IMR-90 (cell line): ENCODE measurements at regions not wholly inside any gene's neighbourhood (a gene's known extent, or its start where the extent isn't known, plus 50 kb on each side); places are given as distances from the start of the nearest gene placed in this dataset.
A peak's percentile ranks its signal among the peaks of the same experiment; 100 is the strongest.

Experiments
- ATAC-seq: fragments of 200-7000 bp; cut with Tn5 transposase; 2 replicates; pipeline ENCODE4 v1.9.1; 2020; ENCODE audit warnings: low read depth, mild to moderate bottlenecking, moderate library complexity
- BruUV-seq: library from RNA; stranded (reverse); fragments of 400-500 nt; replicated peaks from 2 replicates; lab custom pipeline; 2021; lab: Mats Ljungman, UMichigan
- CTCF ChIA-PET: fragments of 300-600 bp; formaldehyde crosslinking; extraction: SDS; loops from one replicate; lab custom pipeline; 2021; ENCODE audit warnings: antibody characterized with exemption; lab: Yijun Ruan, JAX
- POLR2A ChIA-PET: fragments of 300-600 bp; sonication (Branson Sonifier 250); formaldehyde crosslinking; loops from one replicate; lab custom pipeline; 2022; ENCODE audit warnings: antibody characterized with exemption; ENCODE audit not compliant: unreplicated experiment; lab: Charles Lee
- DNase-seq: peaks from one replicate; pipeline ENCODE4 v3.0.0; 2013
- H2AFZ ChIP-seq: replicated peaks from 2 replicates; pipeline ENCODE3; 2013; ENCODE audit warnings: low read length, mild to moderate bottlenecking; ENCODE audit not compliant: poor library complexity
- H2AK5ac ChIP-seq: 2 replicates; pipeline ENCODE4 v1.6.1; 2013; ENCODE audit warnings: low read depth, low read length, inconsistent platforms
- H2AK9ac ChIP-seq: replicated peaks from 2 replicates; pipeline ENCODE3; 2013; ENCODE audit warnings: mild to moderate bottlenecking, low read depth, low read length, moderate library complexity; ENCODE audit not compliant: poor library complexity
- H2BK120ac ChIP-seq: 2 replicates; pipeline ENCODE4 v1.6.1; 2013; ENCODE audit warnings: low read depth, low read length, inconsistent platforms
- H2BK15ac ChIP-seq: 3 replicates; pipeline ENCODE4 v1.6.1; 2013; ENCODE audit warnings: low read depth, low read length, inconsistent platforms
- H2BK20ac ChIP-seq: 2 replicates; pipeline ENCODE4 v1.6.1; 2013; ENCODE audit warnings: low read depth, mild to moderate bottlenecking, inconsistent platforms, low read length, moderate library complexity
- H2BK5ac ChIP-seq: 2 replicates; pipeline ENCODE4 v1.6.1; 2013; ENCODE audit warnings: mild to moderate bottlenecking, low read depth, low read length, inconsistent platforms; ENCODE audit not compliant: poor library complexity, severe bottlenecking
- H3K14ac ChIP-seq: replicated peaks from 2 replicates; pipeline ENCODE4 v1.6.1; 2013; ENCODE audit warnings: low read depth, low read length, inconsistent platforms
- H3K18ac ChIP-seq: 2 replicates; pipeline ENCODE4 v1.6.1; 2013; ENCODE audit warnings: low read depth, low read length, control low read depth
- H3K23ac ChIP-seq: 2 replicates; pipeline ENCODE4 v1.6.1; 2013; ENCODE audit warnings: low read depth, low read length, inconsistent platforms
- H3K27ac ChIP-seq: 2 replicates; pipeline ENCODE4 v1.5.1; 2013; ENCODE audit warnings: mild to moderate bottlenecking, control low read depth, low read length; ENCODE audit not compliant: insufficient read depth
- H3K27me3 ChIP-seq: 2 replicates; pipeline ENCODE4 v1.6.1; 2013; ENCODE audit warnings: low read length; ENCODE audit not compliant: control insufficient read depth, insufficient read depth
- H3K36me3 ChIP-seq: 2 replicates; pipeline ENCODE4 v1.6.1; 2013; ENCODE audit warnings: low read length, mixed read lengths; ENCODE audit not compliant: control insufficient read depth, insufficient read depth
- H3K4ac ChIP-seq: 2 replicates; pipeline ENCODE4 v1.6.1; 2013; ENCODE audit warnings: low read depth, low read length, inconsistent platforms
- H3K4me1 ChIP-seq: 2 replicates; pipeline ENCODE4 v1.6.1; 2013; ENCODE audit warnings: low read length, mixed read lengths; ENCODE audit not compliant: control insufficient read depth, insufficient read depth
- H3K4me2 ChIP-seq: 2 replicates; pipeline ENCODE4 v1.6.1; 2013; ENCODE audit warnings: low read depth, mild to moderate bottlenecking, control low read depth, low read length, moderate library complexity
- H3K4me3 ChIP-seq: 2 replicates; pipeline ENCODE4 v1.5.1; 2013; ENCODE audit warnings: low read depth, mild to moderate bottlenecking, control low read depth, low read length, moderate library complexity; ENCODE audit not compliant: insufficient read depth
- H3K56ac ChIP-seq: 2 replicates; pipeline ENCODE4 v1.6.1; 2013; ENCODE audit warnings: low read length, inconsistent platforms; ENCODE audit not compliant: insufficient read depth; ENCODE audit errors: extremely low read depth
- H3K79me1 ChIP-seq, 2 experiments: 2 replicates each; pipeline ENCODE4 v1.6.1; 2013; ENCODE audit warnings: low read length in 2 of 2, inconsistent platforms in 1 of 2, low read depth in 1 of 2
- H3K9ac ChIP-seq: 2 replicates; pipeline ENCODE4 v1.6.1; 2013; ENCODE audit warnings: low read depth, low read length, control low read depth
- H3K9me1 ChIP-seq: 2 replicates; pipeline ENCODE4 v1.6.1; 2013; ENCODE audit warnings: low read length, inconsistent platforms; ENCODE audit not compliant: insufficient read depth
- H3K9me3 ChIP-seq: 2 replicates; pipeline ENCODE4 v1.6.1; 2013; ENCODE audit warnings: low read length; ENCODE audit not compliant: control insufficient read depth, insufficient read depth
- H4K20me1 ChIP-seq: 2 replicates; pipeline ENCODE4 v1.6.1; 2013; ENCODE audit warnings: low read length, inconsistent platforms; ENCODE audit not compliant: insufficient read depth
- H4K5ac ChIP-seq: 2 replicates; pipeline ENCODE4 v1.6.1; 2013; ENCODE audit warnings: mild to moderate bottlenecking, low read depth, low read length, control low read depth
- H4K8ac ChIP-seq, 2 experiments: 2 replicates each; pipeline ENCODE4 v1.6.1; 2013; ENCODE audit warnings: low read depth in 2 of 2, low read length in 2 of 2, control low read depth in 1 of 2, inconsistent platforms in 1 of 2
- H4K91ac ChIP-seq: 2 replicates; pipeline ENCODE4 v1.6.1; 2013; ENCODE audit warnings: low read depth, low read length, inconsistent platforms; ENCODE audit not compliant: insufficient read depth
- CTCF ChIP-seq: conservative IDR thresholded peaks from 2 replicates; pipeline ENCODE4 v1.5.1; 2012; ENCODE audit warnings: mild to moderate bottlenecking, low read depth, low read length, improper control_type of control experiment
- ELK1 ChIP-seq: fragments of 150-350 bp; IDR thresholded peaks from 2 replicates; pipeline ENCODE4 v1.6.1; 2016; ENCODE audit warnings: low read depth, mild to moderate bottlenecking, low read length, moderate library complexity, borderline replicate concordance
- MAFK ChIP-seq: IDR thresholded peaks from 2 replicates; pipeline ENCODE4 v1.6.1; 2012; ENCODE audit warnings: low read depth, low read length, improper control_type of control experiment
- MAZ ChIP-seq: IDR thresholded peaks from 2 replicates; pipeline ENCODE4 v1.6.1; 2012; ENCODE audit warnings: low read depth, mild to moderate bottlenecking, low read length, improper control_type of control experiment, moderate library complexity, borderline replicate concordance
- RCOR1 ChIP-seq: IDR thresholded peaks from 2 replicates; pipeline ENCODE4 v1.6.1; 2012; ENCODE audit warnings: mild to moderate bottlenecking, low read length, improper control_type of control experiment; ENCODE audit not compliant: insufficient replicate concordance
- WGBS, 2 experiments: methylation state at CpG; one replicate each; pipeline versions ENCODE4 v1.1.5 to v1.1.7; 2013; ENCODE audit warnings: missing lambda C conversion rate in 2 of 2; ENCODE audit not compliant: insufficient read length in 1 of 2; ENCODE audit errors: extremely low coverage in 2 of 2; 5-methylcytosine and 5-hydroxymethylcytosine counted together
- dilution Hi-C: fragments of 300-500 bp; cut with HindIII; formaldehyde crosslinking; loops from one replicate; pipeline ENCODE4 v1.14.3; 2018; ENCODE audit warnings: low sequenced_read_pairs; ENCODE audit not compliant: unreplicated experiment
- in situ Hi-C: fragments of 300-500 bp; cut with MboI; formaldehyde crosslinking; loops from 3 replicates; pipeline ENCODE4 v1.14.3; 2019; ENCODE audit warnings: low sequenced_read_pairs, inconsistent platforms, mixed read lengths
- intact Hi-C: fragments of 100-400 bp; cut with micrococcal nuclease; formaldehyde crosslinking; loops from 2 replicates; pipeline ENCODE4 v1.10.0; 2022

DNA sequence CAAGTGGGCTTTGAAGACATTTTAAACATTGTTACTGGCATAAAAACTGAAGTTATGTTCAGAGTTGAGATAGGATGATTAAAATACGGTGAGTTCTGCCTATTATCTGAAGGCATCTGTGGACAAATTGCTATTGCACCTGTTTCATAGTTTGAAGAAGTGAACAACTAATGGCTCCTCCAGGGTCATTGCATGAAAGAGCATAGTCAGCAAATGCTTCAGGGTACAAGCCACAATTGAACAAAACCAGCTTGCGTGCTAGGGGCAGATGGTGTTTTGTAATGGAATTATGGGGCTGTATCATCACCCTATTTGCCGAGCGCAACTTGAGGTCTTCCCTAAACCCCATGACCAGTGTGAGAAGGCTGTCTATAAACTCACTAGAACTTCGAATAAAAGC is 369.1 kb downstream of the MTRR start:
- Histone ChIP-seq H2BK20ac (no peak overlapping the region), H2BK15ac (no peak overlapping the region), H3K18ac (no peak overlapping the region), H4K8ac (no peak overlapping the region), H3K4me2 (no peak overlapping the region), H2AK5ac (no peak overlapping the region), H3K27me3 (no peaks in the 10 kb centered on the region), H3K14ac (no peak overlapping the region), H3K36me3 (no peaks in the 10 kb centered on the region), H3K56ac (no peak overlapping the region), H4K20me1 (no peaks in the 10 kb centered on the region), H3K23ac (no peak overlapping the region), H4K91ac (no peak overlapping the region), H3K4me3 (no peak overlapping the region), H2BK120ac (no peak overlapping the region), H3K9me3 (no peaks in the 10 kb centered on the region), H3K4me1 (no peaks in the 10 kb centered on the region), H3K9me1 (no peaks in the 10 kb centered on the region), H2AK9ac (no peak overlapping the region), H3K9ac (no peak overlapping the region), H2BK5ac (no peak overlapping the region), H4K5ac (no peak overlapping the region), H3K27ac (no peak overlapping the region), H2AFZ (no peak overlapping the region), H3K79me1 (no peaks in the 10 kb centered on the region), H3K4ac (no peak overlapping the region)
- POLR2A ChIA-PET = no interaction called here
- dilution Hi-C loops (no loop called here), in situ Hi-C loops (no loop called here), intact Hi-C loops (no loop called here)
- CTCF ChIA-PET = no interaction called here
- TF ChIP-seq RCOR1 (no peak), CTCF (no peak), MAFK (peak; percentile 71), MAZ (no peak), ELK1 (no peak)
- BruUV-seq = no TSS peak
- DNase-seq = no peak
- WGBS, 2 experiments = no CpG with 5 or more reads among the region's 5 CpGs
- no peak for ATAC-seq
